HUES6 (cell line): ENCODE measurements at regions not wholly inside any gene's neighbourhood (a gene's known extent, or its start where the extent isn't known, plus 50 kb on each side); places are given as distances from the start of the nearest gene placed in this dataset.
"Not testable (repeated sequence)": the region's sequence is repeated elsewhere in the genome, so short reads cannot be mapped to it uniquely, and the experiment has no call there.

Source experiments
- H3K27ac ChIP-seq: 2 replicates; pipeline ENCODE4 v1.7.0; 2013; ENCODE audit warnings: low read depth, mild to moderate bottlenecking, low read length, inconsistent platforms
- H3K27me3 ChIP-seq: 2 replicates; pipeline ENCODE4 v1.6.1; 2013; ENCODE audit warnings: low read length; ENCODE audit not compliant: control insufficient read depth, insufficient read depth
- H3K36me3 ChIP-seq: 2 replicates; pipeline ENCODE4 v1.6.1; 2013; ENCODE audit warnings: low read length; ENCODE audit not compliant: control insufficient read depth, insufficient read depth
- H3K4me1 ChIP-seq: 2 replicates; pipeline ENCODE4 v1.6.1; 2013; ENCODE audit warnings: low read length; ENCODE audit not compliant: control insufficient read depth, insufficient read depth
- H3K4me3 ChIP-seq: 2 replicates; pipeline ENCODE4 v1.5.1; 2013; ENCODE audit warnings: low read depth, low read length
- H3K9ac ChIP-seq: one replicate; pipeline ENCODE4 v1.6.1; 2013; ENCODE audit warnings: mild to moderate bottlenecking, low read length
- H3K9me3 ChIP-seq: 2 replicates; pipeline ENCODE4 v1.6.1; 2013; ENCODE audit warnings: low read depth, low read length; ENCODE audit not compliant: control insufficient read depth, insufficient read depth

- H3K4me3 ChIP-seq = no peak overlapping the region
- H3K9ac ChIP-seq = no peak overlapping the region
- H3K27me3 ChIP-seq = no peaks in the 10 kb centered on the region
- peaks cover 29% of the 10 kb centered on the region for H3K9me3 ChIP-seq
- H3K4me1 ChIP-seq = no peaks in the 10 kb centered on the region
- no peak overlapping the region for H3K27ac ChIP-seq
- no peaks in the 10 kb centered on the region for H3K36me3 ChIP-seq
These were observed 842.7 kb downstream of the RNF144A start for GRCh38 chr2:7759898-7760297.

GRCh38 chr2:7763418-7763817, 846.2 kb downstream of the RNF144A start:
- H3K9ac ChIP-seq, H3K27ac ChIP-seq, H3K36me3 ChIP-seq, H3K4me3 ChIP-seq, H3K27me3 ChIP-seq, H3K4me1 ChIP-seq: not testable (repeated sequence)
- H3K9me3 ChIP-seq = peaks cover 32% of the 10 kb centered on the region

GRCh38 chr2:7765236-7765635, 848.0 kb downstream of the RNF144A start:
- Histone ChIP-seq H3K27me3 (no peaks in the 10 kb centered on the region), H3K9ac (no peak overlapping the region), H3K36me3 (no peaks in the 10 kb centered on the region), H3K4me1 (no peaks in the 10 kb centered on the region), H3K9me3 (peaks cover 37% of the 10 kb centered on the region), H3K4me3 (no peak overlapping the region), H3K27ac (no peak overlapping the region)

DNA sequence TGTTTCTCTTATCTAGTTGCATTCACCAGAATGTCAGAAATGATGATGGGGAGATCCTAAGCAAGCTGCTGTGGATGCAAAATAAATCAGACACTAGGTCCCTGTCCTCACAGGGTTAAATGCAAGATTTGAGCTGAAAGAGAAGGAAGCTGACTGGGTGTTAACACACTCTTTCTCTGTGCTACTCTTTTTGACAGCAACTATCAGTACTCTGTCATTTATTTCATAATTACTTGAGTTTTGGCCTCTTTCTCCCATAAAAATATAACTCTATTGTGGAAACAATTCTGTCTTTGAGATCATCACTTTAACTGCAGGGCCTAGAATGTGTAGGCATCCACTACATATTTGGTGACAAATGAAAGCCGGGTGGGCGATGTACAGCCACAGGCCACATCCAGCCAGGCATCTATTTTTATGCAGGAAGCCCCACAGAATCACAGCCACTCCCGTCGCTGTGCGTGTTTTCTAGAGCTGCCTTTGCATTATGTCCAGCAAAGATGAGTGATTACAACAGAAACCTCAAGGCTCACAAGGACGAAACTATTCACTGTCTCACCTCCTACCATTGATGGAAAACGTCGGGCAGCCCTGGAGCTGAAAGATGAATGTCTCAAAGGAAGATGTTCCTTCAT, 849.0 kb downstream of the RNF144A start:
- Histone ChIP-seq H3K9me3 (peaks cover 37% of the 10 kb centered on the region), H3K36me3 (no peaks in the 10 kb centered on the region)

DNA sequence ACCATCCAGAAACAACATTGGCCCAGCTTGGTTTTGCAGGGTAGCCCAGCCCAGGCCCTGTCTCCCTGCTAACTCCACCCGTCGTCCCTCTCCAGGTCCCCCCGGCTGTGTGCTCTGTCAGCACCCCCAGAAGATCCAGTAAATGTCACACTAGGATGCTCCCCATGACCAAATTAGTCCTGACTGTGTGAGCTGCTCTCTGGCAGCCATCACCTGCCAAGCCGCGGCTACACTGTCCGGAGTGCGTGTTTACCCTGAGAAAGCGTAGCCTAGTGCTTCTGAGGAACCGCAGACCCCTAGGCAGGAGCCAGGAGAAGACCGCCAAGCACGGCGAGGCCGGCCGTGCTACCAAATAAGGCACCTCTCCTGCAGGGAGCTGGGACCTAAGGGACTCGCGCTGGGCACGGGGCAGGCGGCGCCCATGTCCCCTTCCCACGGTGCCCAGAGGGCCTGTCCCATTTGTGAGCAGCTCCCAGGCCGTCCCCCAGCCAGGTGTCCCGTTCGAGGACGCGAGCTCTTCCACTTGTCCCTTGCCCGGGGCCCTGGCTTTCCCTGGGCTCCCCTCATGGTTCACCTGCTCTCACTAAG, 849.9 kb downstream of the RNF144A start:
- no peaks in the 10 kb centered on the region for H3K36me3 ChIP-seq
- no peak overlapping the region for H3K27ac ChIP-seq
- H3K9me3 ChIP-seq = peaks cover 34% of the 10 kb centered on the region
- no peaks in the 10 kb centered on the region for H3K4me1 ChIP-seq
- H3K4me3 ChIP-seq = no peak overlapping the region
- H3K27me3 ChIP-seq = no peaks in the 10 kb centered on the region
- H3K9ac ChIP-seq = no peak overlapping the region

More for the DNA sequence above, 849.0 kb downstream of the RNF144A start:
- Histone ChIP-seq H3K27me3 (no peaks in the 10 kb centered on the region), H3K9ac (no peak overlapping the region), H3K4me3 (no peak overlapping the region), H3K4me1 (no peaks in the 10 kb centered on the region), H3K27ac (no peak overlapping the region)

GRCh38 chr2:7767902-7768301, 850.7 kb downstream of the RNF144A start:
- no peak overlapping the region for H3K27ac ChIP-seq
- H3K36me3 ChIP-seq = no peaks in the 10 kb centered on the region
- no peaks in the 10 kb centered on the region for H3K4me1 ChIP-seq
- no peak overlapping the region for H3K9ac ChIP-seq
- H3K4me3 ChIP-seq = no peak overlapping the region
- H3K27me3 ChIP-seq = no peaks in the 10 kb centered on the region
- H3K9me3 ChIP-seq = peaks cover 28% of the 10 kb centered on the region

- H3K27me3 ChIP-seq = no peaks in the 10 kb centered on the region
- no peak overlapping the region for H3K9ac ChIP-seq
- H3K9me3 ChIP-seq = peaks cover 7% of the 10 kb centered on the region; the same call in 1 of the 2 replicates
- no peaks in the 10 kb centered on the region for H3K36me3 ChIP-seq
- no peak overlapping the region for H3K27ac ChIP-seq
- peaks cover 11% of the 10 kb centered on the region; the same call in 1 of the 2 replicates for H3K4me1 ChIP-seq
- H3K4me3 ChIP-seq = no peak overlapping the region
These were observed 854.6 kb downstream of the RNF144A start for GRCh38 chr2:7771781-7772180.

DNA sequence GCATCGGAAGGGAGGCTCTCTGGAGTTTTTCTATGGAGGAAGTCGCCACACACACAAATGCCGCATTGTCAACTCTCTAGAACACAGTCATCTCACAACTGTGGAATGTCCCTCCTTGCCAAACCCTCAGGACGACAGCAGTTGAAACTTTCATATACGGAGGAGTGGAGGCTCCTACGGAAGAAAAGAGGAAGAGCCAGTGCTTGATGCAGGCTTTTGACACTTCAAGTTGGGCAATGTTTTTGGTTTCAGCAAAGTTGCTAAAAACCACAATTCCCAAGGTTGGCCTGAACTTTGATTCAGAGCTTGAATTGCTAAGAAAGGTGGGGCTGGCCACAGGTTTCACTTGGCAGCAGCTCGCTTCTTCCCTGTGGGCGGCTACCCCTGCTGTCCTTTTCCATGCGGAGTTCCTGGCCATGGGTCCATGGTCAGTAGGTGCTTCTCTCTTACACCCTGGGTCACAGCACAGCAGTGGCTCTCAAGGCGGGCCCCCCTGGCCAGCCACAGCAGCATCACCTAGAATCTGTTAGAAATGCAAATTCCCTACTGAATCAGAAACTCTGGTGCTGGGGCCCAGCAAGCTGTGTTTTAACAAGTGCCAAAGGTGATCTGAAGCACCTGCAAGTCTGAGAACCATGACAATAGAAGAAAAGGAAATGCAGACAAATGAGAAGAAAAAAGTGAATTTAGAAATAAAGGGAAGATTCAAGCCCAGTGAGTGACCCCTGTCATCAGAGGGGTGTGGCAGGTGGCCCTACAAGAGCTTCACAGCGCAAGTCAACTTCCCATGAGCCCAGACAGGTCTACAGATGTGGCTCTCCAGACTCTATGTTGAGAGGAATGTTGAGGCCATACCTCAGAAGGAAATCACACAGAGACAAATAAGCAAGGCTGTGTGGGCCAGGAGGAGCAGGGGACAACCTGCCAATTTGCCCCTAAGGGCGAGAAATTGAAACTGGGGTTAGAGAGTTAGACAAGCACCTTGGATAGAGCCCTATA, 856.4 kb downstream of the RNF144A start:
- Histone ChIP-seq H3K27me3 (no peaks in the 10 kb centered on the region), H3K9ac (no peak overlapping the region), H3K4me1 (peaks cover 11% of the 10 kb centered on the region; the same call in 1 of the 2 replicates), H3K9me3 (peaks cover 3% of the 10 kb centered on the region; the same call in 1 of the 2 replicates), H3K36me3 (no peaks in the 10 kb centered on the region), H3K27ac (no peak overlapping the region), H3K4me3 (no peak overlapping the region)

DNA sequence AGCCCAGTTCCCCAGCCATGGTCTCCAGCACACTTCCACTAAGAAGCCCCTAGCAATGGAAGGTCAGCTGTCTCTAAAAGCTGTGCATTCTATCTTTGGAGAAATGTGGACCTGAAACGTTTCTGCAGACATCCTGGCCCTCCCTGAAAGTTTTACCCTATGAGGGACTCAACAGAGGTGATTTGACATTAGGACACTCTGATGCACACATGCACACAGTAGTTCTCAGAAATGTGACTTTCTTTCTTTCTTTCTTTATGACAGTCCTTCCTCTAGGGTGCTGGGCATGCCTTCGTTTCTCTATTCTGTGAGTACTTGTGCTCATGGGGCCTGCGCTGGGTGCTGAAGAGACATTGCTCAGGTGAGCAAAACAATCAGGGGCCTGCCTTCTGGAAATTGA, 857.3 kb downstream of the RNF144A start:
- Histone ChIP-seq H3K27ac (no peak overlapping the region), H3K36me3 (no peaks in the 10 kb centered on the region), H3K4me3 (no peak overlapping the region), H3K4me1 (peaks cover 11% of the 10 kb centered on the region; the same call in 1 of the 2 replicates), H3K27me3 (no peaks in the 10 kb centered on the region), H3K9me3 (no peaks in the 10 kb centered on the region), H3K9ac (no peak overlapping the region)

DNA sequence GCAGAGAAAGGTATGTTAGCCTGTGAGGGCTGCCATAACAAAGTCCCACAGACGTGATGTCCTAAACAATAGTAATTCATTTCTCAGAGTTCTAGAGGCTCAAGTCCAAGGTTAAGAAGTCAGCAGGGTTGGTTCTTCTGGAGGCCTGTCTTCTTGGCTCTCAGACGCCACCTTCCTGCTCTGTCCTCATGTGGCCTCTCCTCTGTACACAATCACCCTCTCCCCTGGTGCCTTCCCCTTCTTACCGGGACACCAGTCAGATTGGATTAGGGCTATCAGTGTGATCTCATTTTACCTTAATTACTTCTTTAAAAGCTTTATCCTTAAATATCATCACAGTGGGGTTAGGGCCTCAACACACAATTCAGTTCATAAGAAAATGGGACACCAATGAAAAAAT, 860.5 kb downstream of the RNF144A start:
- H3K4me3 ChIP-seq = no peak overlapping the region
- peaks cover 11% of the 10 kb centered on the region; the same call in 1 of the 2 replicates for H3K4me1 ChIP-seq
- no peak overlapping the region for H3K9ac ChIP-seq
- H3K27ac ChIP-seq = no peak overlapping the region
- no peaks in the 10 kb centered on the region for H3K36me3 ChIP-seq
- H3K9me3 ChIP-seq = no peaks in the 10 kb centered on the region
- H3K27me3 ChIP-seq = no peaks in the 10 kb centered on the region

DNA sequence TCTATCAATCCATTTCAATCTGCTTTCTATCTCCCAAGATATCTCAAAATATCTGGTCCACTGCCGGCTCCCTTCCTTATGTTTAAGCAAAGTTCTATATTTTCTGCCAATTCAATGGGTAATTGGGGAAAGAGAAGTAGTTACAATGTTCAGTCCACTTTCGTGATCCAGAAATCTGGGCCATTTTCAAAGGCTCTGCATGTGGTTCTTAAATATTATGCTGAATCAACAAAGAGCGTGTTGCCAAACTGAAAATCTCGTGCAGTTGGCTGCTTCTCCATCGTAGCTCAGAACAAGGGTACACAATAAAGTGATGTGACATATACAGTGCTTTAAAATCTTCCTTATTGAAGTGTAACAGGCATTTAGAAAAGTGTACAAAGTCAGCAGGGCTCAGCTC, 863.1 kb downstream of the RNF144A start:
- Histone ChIP-seq H3K4me3 (no peak overlapping the region), H3K9me3 (no peaks in the 10 kb centered on the region), H3K9ac (no peak overlapping the region), H3K27me3 (no peaks in the 10 kb centered on the region), H3K36me3 (no peaks in the 10 kb centered on the region), H3K27ac (no peak overlapping the region), H3K4me1 (no peaks in the 10 kb centered on the region)
